Neural progenitor cell (in vitro differentiated cells): ENCODE measurements at regions not wholly inside any gene's neighbourhood (a gene's known extent, or its start where the extent isn't known, plus 50 kb on each side); places are given as distances from the start of the nearest gene placed in this dataset.

Experiments
- DNase-seq: peaks from one replicate; pipeline ENCODE4 v3.0.0-alpha.2; 2016; ENCODE audit warnings: low spot score
- H2AFZ ChIP-seq: fragments of 200-600 bp; sonication (generic); replicated peaks from 2 replicates; pipeline ENCODE4 v1.6.1; 2016; ENCODE audit warnings: antibody characterized with exemption
- H3F3A ChIP-seq: fragments of 200-600 bp; sonication (generic); 2 replicates; pipeline ENCODE4 v1.6.1; 2016; ENCODE audit warnings: antibody characterized with exemption, low read depth
- H3K27ac ChIP-seq: fragments of 200-600 bp; sonication (generic); 2 replicates; pipeline ENCODE4 v1.5.1; 2016; ENCODE audit warnings: mild to moderate bottlenecking
- H3K27me3 ChIP-seq: fragments of 200-600 bp; sonication (generic); 2 replicates; pipeline ENCODE4 v1.6.1; 2016; ENCODE audit warnings: mild to moderate bottlenecking, moderate library complexity
- H3K36me3 ChIP-seq: fragments of 200-600 bp; sonication (generic); 2 replicates; pipeline ENCODE4 v1.5.1; 2016
- H3K4me1 ChIP-seq: fragments of 200-600 bp; sonication (generic); 2 replicates; pipeline ENCODE4 v1.6.1; 2016; ENCODE audit warnings: mixed run types
- H3K4me2 ChIP-seq: fragments of 200-600 bp; sonication (generic); 2 replicates; pipeline ENCODE4 v1.6.1; 2016
- H3K4me3 ChIP-seq: fragments of 200-600 bp; sonication (generic); 2 replicates; pipeline ENCODE4 v1.5.1; 2016
- H3K79me2 ChIP-seq: fragments of 200-600 bp; sonication (generic); 2 replicates; pipeline ENCODE4 v1.6.1; 2016; ENCODE audit warnings: low read depth
- H3K9ac ChIP-seq: fragments of 200-600 bp; sonication (generic); 2 replicates; pipeline ENCODE4 v1.6.1; 2016
- H3K9me3 ChIP-seq: fragments of 200-600 bp; sonication (generic); 2 replicates; pipeline ENCODE4 v1.5.1; 2016; ENCODE audit warnings: low read depth
- H4K20me1 ChIP-seq: fragments of 200-600 bp; sonication (generic); 2 replicates; pipeline ENCODE4 v1.6.1; 2016; ENCODE audit warnings: low read depth
- H3K27ac Mint-ChIP-seq: 3 replicates; pipeline ENCODE4 v1.8.0; 2021; ENCODE audit warnings: mixed read lengths
- H3K27me3 Mint-ChIP-seq: 2 replicates; pipeline ENCODE4 v1.8.0; 2022; ENCODE audit warnings: low read depth, mild to moderate bottlenecking, inconsistent platforms, moderate library complexity, mixed read lengths; ENCODE audit not compliant: insufficient read depth
- H3K36me3 Mint-ChIP-seq: 3 replicates; pipeline ENCODE4 v1.8.0; 2021; ENCODE audit warnings: mixed read lengths
- H3K4me1 Mint-ChIP-seq: 3 replicates; pipeline ENCODE4 v1.8.0; 2021; ENCODE audit warnings: mixed read lengths
- H3K4me3 Mint-ChIP-seq: 3 replicates; pipeline ENCODE4 v1.8.0; 2021; ENCODE audit warnings: mild to moderate bottlenecking, moderate library complexity, mixed read lengths
- H3K9me3 Mint-ChIP-seq: 3 replicates; pipeline ENCODE4 v1.8.0; 2020; ENCODE audit warnings: mixed read lengths
- CTCF ChIP-seq: fragments of 200-600 bp; sonication (generic); IDR thresholded peaks from 2 replicates; pipeline ENCODE4 v1.5.1; 2017; ENCODE audit warnings: antibody characterized with exemption, mild to moderate bottlenecking
- EZH2 ChIP-seq: fragments of 200-600 bp; sonication (generic); IDR thresholded peaks from 2 replicates; pipeline ENCODE4 v1.6.1; 2017; ENCODE audit warnings: antibody characterized with exemption, mild to moderate bottlenecking, moderate library complexity
- EZH2phosphoT487 ChIP-seq: fragments of 200-600 bp; sonication (generic); IDR thresholded peaks from 2 replicates; pipeline ENCODE4 v1.6.1; 2017; ENCODE audit warnings: antibody characterized with exemption

DNA sequence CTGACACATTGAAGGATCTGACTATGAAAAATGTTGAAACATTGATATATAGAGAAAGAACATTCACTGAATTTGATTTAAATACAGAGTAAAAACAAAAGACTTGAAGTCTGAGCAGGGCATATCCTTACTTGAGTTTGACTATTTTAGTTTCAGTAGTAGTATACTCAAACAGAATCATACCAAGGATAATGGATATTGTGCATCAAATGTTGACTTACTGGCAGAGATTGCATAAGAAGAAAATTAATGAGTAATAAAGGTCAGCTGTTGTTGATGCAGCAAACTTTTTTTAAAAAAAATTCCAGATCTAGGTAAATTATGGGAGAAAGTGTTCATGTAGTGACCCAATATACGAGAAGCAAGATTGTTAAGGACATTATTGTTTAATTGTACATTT is 94.5 kb upstream of the APOOL start:
- H3K4me1 Mint-ChIP-seq = no peaks in the 10 kb centered on the region
- Histone ChIP-seq H2AFZ (no peak overlapping the region), H3K27ac (no peak overlapping the region), H3F3A (no peaks in the 10 kb centered on the region), H3K4me1 (no peaks in the 10 kb centered on the region), H3K9me3 (peaks cover 12% of the 10 kb centered on the region), H3K79me2 (no peaks in the 10 kb centered on the region), H3K4me2 (no peak overlapping the region), H3K36me3 (no peaks in the 10 kb centered on the region), H3K9ac (no peak overlapping the region), H3K4me3 (no peak overlapping the region), H3K27me3 (no peaks in the 10 kb centered on the region), H4K20me1 (no peaks in the 10 kb centered on the region)
- no peaks in the 10 kb centered on the region for H3K9me3 Mint-ChIP-seq
- no peak overlapping the region for H3K27ac Mint-ChIP-seq
- no peak for DNase-seq
- H3K36me3 Mint-ChIP-seq = no peaks in the 10 kb centered on the region
- TF ChIP-seq CTCF (no peak), EZH2phosphoT487 (no peak), EZH2 (no peak)
- H3K4me3 Mint-ChIP-seq = no peak overlapping the region
- no peaks in the 10 kb centered on the region for H3K27me3 Mint-ChIP-seq

DNA sequence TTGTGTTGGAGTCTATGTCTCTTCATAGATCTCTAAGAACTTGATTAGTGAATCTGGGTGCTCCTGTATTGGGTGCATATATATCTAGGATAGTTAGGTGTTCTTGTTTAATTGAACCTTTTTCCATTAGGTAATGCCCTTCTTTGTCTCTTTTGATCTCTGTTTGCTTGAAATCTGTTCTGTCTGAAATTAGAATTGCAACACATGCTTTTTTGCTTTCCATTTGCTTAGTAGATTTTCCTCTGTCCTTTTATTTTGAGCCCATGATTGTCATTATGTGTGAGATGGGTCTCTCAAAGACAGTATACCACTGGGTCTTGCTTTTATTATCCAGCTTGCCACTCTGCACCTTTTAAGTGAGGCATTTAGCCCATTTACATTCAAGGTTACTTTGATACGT is 79.1 kb upstream of the APOOL start:
- H3K27ac ChIP-seq = no peak overlapping the region
- H2AFZ ChIP-seq = no peak overlapping the region
- no peak overlapping the region for H3K9ac ChIP-seq
- TF ChIP-seq EZH2phosphoT487 (no peak), EZH2 (no peak), CTCF (no peak)
- no peak overlapping the region for H3K4me3 Mint-ChIP-seq
- peaks cover 8% of the 10 kb centered on the region for H3K9me3 Mint-ChIP-seq
- H3K4me1 ChIP-seq = no peaks in the 10 kb centered on the region
- H3K36me3 Mint-ChIP-seq = no peaks in the 10 kb centered on the region
- no peaks in the 10 kb centered on the region for H3K79me2 ChIP-seq
- no peaks in the 10 kb centered on the region for H3K36me3 ChIP-seq
- no peak overlapping the region for H3K4me2 ChIP-seq
- DNase-seq = no peak
- no peaks in the 10 kb centered on the region for H3K27me3 Mint-ChIP-seq
- H3K27me3 ChIP-seq = no peaks in the 10 kb centered on the region
- H3K9me3 ChIP-seq = no peaks in the 10 kb centered on the region
- no peaks in the 10 kb centered on the region for H4K20me1 ChIP-seq
- H3K27ac Mint-ChIP-seq = no peak overlapping the region
- no peak overlapping the region for H3K4me3 ChIP-seq
- H3K4me1 Mint-ChIP-seq = no peaks in the 10 kb centered on the region
- H3F3A ChIP-seq = no peaks in the 10 kb centered on the region

DNA sequence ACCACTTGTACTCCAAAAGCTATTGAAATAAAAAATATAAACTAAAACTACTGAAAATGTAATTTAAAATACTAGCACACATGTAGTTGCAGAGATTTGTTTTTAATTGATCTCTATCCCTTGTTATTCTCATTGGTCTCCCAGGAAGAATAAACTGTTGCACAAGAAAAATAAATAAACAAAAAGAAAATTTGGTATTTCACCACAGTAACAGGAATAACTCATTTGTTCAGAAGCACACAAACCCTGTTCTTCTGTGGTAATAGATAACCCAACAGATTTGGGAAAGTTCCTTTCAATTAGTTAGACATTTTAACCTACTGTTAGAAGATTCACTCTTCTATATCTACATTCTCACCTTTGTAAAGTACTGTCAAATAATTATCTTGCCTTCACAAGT is 70.9 kb upstream of the APOOL start:
- TF ChIP-seq CTCF = no peak
- no peak for TF ChIP-seq EZH2
- TF ChIP-seq EZH2phosphoT487 = no peak
- H3K4me3 ChIP-seq = no peak overlapping the region
- H3K79me2 ChIP-seq = no peaks in the 10 kb centered on the region
- H3K4me1 Mint-ChIP-seq = no peaks in the 10 kb centered on the region
- H3K27me3 ChIP-seq = no peaks in the 10 kb centered on the region
- no peaks in the 10 kb centered on the region for H3F3A ChIP-seq
- no peak for DNase-seq
- no peaks in the 10 kb centered on the region for H3K9me3 ChIP-seq
- H2AFZ ChIP-seq = no peak overlapping the region
- H3K9ac ChIP-seq = no peak overlapping the region
- no peaks in the 10 kb centered on the region for H4K20me1 ChIP-seq
- H3K27ac Mint-ChIP-seq = no peak overlapping the region
- H3K4me3 Mint-ChIP-seq = no peak overlapping the region
- H3K27me3 Mint-ChIP-seq = no peaks in the 10 kb centered on the region
- no peaks in the 10 kb centered on the region for H3K36me3 ChIP-seq
- no peak overlapping the region for H3K4me2 ChIP-seq
- no peak overlapping the region for H3K27ac ChIP-seq
- H3K4me1 ChIP-seq = no peaks in the 10 kb centered on the region
- H3K36me3 Mint-ChIP-seq = no peaks in the 10 kb centered on the region
- H3K9me3 Mint-ChIP-seq = peaks cover 7% of the 10 kb centered on the region
